SK-N-SH treated with all-trans-retinoic acid at 6 μM for 48 hours (cell line): ENCODE measurements at regions not wholly inside any gene's neighbourhood (a gene's known extent, or its start where the extent isn't known, plus 50 kb on each side); places are given as distances from the start of the nearest gene placed in this dataset.

ENCODE experiments used
- ARNTL ChIP-seq: fragments of 450-650 bp; formaldehyde crosslinking; IDR thresholded peaks from 2 replicates; pipeline ENCODE4 v1.5.0; 2020; ENCODE audit warnings: low read depth, mild to moderate bottlenecking, moderate library complexity, borderline replicate concordance
- BACH2 ChIP-seq: fragments of 250-450 bp; sonication (Bioruptor Pico); IDR thresholded peaks from 2 replicates; pipeline ENCODE4 v1.9.0; 2021; ENCODE audit warnings: mild to moderate bottlenecking, borderline replicate concordance
- CSDC2 ChIP-seq: fragments of 250-450 bp; sonication (Bioruptor Pico); IDR thresholded peaks from 2 replicates; pipeline ENCODE4 v1.5.0; 2020; ENCODE audit warnings: mild to moderate bottlenecking, moderate library complexity
- ESRRG ChIP-seq: fragments of 250-450 bp; sonication (Bioruptor Pico); IDR thresholded peaks from 2 replicates; pipeline ENCODE4 v1.6.1; 2021; ENCODE audit warnings: mild to moderate bottlenecking
- GLIS3 ChIP-seq: fragments of 250-450 bp; sonication (Bioruptor Pico); IDR thresholded peaks from 2 replicates; pipeline ENCODE4 v1.5.0; 2020; ENCODE audit warnings: mild to moderate bottlenecking, moderate library complexity
- ISL1 ChIP-seq: fragments of 250-450 bp; sonication (Bioruptor Pico); IDR thresholded peaks from 2 replicates; pipeline ENCODE4 v2.1.2; 2022; ENCODE audit warnings: mild to moderate bottlenecking, moderate library complexity
- RARB ChIP-seq: fragments of 250-450 bp; sonication (Bioruptor Pico); IDR thresholded peaks from 2 replicates; pipeline ENCODE4 v1.8.0; 2021; ENCODE audit warnings: mild to moderate bottlenecking, moderate library complexity
- TCF4 ChIP-seq: fragments of 250-450 bp; sonication (Bioruptor Pico); IDR thresholded peaks from 2 replicates; pipeline ENCODE4 v1.8.0; 2021; ENCODE audit warnings: mild to moderate bottlenecking, moderate library complexity, borderline replicate concordance
- TOX ChIP-seq: fragments of 250-450 bp; sonication (Bioruptor Pico); IDR thresholded peaks from 2 replicates; pipeline ENCODE4 v1.8.0; 2021; ENCODE audit warnings: mild to moderate bottlenecking, moderate library complexity, borderline replicate concordance
- TSHZ2 ChIP-seq: fragments of 250-450 bp; sonication (Bioruptor Pico); IDR thresholded peaks from 2 replicates; pipeline ENCODE4 v1.5.0; 2020; ENCODE audit warnings: mild to moderate bottlenecking, moderate library complexity
- ZNF565 ChIP-seq: fragments of 450-650 bp; formaldehyde crosslinking; conservative IDR thresholded peaks from 2 replicates; pipeline ENCODE4 v1.5.0; 2020; ENCODE audit warnings: low read depth, mild to moderate bottlenecking, moderate library complexity
- ZNF70 ChIP-seq: fragments of 450-650 bp; formaldehyde crosslinking; IDR thresholded peaks from 2 replicates; pipeline ENCODE4 v1.5.0; 2020; ENCODE audit warnings: mild to moderate bottlenecking, moderate library complexity
- TF ChIP-seq, protein P1 (sequence below): fragments of 250-450 bp; sonication (Bioruptor Pico); IDR thresholded peaks from 2 replicates; pipeline ENCODE4 v1.8.0; 2021; ENCODE audit warnings: low read depth, mild to moderate bottlenecking, moderate library complexity, borderline replicate concordance
- TF ChIP-seq, protein P2 (sequence below): fragments of 250-450 bp; sonication (Bioruptor Pico); IDR thresholded peaks from 2 replicates; pipeline ENCODE4 v1.8.0; 2020; ENCODE audit warnings: mild to moderate bottlenecking, moderate library complexity, borderline replicate concordance

- no peak for TF ChIP-seq RARB (CRISPR knock-in tag)
- no peak for TF ChIP-seq ARNTL (CRISPR knock-in tag)
- TF ChIP-seq, protein P1, sequence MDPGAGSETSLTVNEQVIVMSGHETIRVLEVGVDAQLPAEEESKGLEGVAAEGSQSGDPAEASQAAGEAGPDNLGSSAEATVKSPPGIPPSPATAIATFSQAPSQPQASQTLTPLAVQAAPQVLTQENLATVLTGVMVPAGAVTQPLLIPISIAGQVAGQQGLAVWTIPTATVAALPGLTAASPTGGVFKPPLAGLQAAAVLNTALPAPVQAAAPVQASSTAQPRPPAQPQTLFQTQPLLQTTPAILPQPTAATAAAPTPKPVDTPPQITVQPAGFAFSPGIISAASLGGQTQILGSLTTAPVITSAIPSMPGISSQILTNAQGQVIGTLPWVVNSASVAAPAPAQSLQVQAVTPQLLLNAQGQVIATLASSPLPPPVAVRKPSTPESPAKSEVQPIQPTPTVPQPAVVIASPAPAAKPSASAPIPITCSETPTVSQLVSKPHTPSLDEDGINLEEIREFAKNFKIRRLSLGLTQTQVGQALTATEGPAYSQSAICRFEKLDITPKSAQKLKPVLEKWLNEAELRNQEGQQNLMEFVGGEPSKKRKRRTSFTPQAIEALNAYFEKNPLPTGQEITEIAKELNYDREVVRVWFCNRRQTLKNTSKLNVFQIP (CRISPR knock-in tag): no peak
- TF ChIP-seq GLIS3 (CRISPR knock-in tag): no peak
- no peak for TF ChIP-seq CSDC2 (CRISPR knock-in tag)
- no peak for TF ChIP-seq ZNF565
- TF ChIP-seq TOX (CRISPR knock-in tag): no peak
- TF ChIP-seq ZNF70 (CRISPR knock-in tag): no peak
- TF ChIP-seq TCF4 (CRISPR knock-in tag): no peak
- TF ChIP-seq BACH2 (CRISPR knock-in tag): no peak
- no peak for TF ChIP-seq ISL1 (CRISPR knock-in tag)
- TF ChIP-seq TSHZ2 (CRISPR knock-in tag): no peak
- TF ChIP-seq, protein P2, sequence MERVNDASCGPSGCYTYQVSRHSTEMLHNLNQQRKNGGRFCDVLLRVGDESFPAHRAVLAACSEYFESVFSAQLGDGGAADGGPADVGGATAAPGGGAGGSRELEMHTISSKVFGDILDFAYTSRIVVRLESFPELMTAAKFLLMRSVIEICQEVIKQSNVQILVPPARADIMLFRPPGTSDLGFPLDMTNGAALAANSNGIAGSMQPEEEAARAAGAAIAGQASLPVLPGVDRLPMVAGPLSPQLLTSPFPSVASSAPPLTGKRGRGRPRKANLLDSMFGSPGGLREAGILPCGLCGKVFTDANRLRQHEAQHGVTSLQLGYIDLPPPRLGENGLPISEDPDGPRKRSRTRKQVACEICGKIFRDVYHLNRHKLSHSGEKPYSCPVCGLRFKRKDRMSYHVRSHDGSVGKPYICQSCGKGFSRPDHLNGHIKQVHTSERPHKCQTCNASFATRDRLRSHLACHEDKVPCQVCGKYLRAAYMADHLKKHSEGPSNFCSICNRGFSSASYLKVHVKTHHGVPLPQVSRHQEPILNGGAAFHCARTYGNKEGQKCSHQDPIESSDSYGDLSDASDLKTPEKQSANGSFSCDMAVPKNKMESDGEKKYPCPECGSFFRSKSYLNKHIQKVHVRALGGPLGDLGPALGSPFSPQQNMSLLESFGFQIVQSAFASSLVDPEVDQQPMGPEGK (CRISPR knock-in tag): no peak
- no peak for TF ChIP-seq ESRRG (CRISPR knock-in tag)
These were observed 123.2 kb upstream of the MAX start for GRCh38 chr14:65225299-65226159.
